Prostate gland (tissue), 2 donors: ENCODE measurements at regions not wholly inside any gene's neighbourhood (a gene's known extent, or its start where the extent isn't known, plus 50 kb on each side); places are given as distances from the start of the nearest gene placed in this dataset.

Experiments
- CTCF ChIP-seq, 4 experiments: fragments of 200-600 bp in 2 of 4; fragments of 450-650 bp in 2 of 4; sonication (generic) in 2 of 4; IDR thresholded peaks; 1 replicate in 3 of 4; 2 replicates in 1 of 4; pipeline ENCODE4 v1.5.1; 2016 to 2019; ENCODE audit warnings: antibody characterized with exemption in 4 of 4, mild to moderate bottlenecking in 2 of 4, moderate library complexity in 2 of 4
- POLR2A ChIP-seq: fragments of 450-650 bp; IDR thresholded peaks from one replicate; pipeline ENCODE4 v1.6.1; 2016; ENCODE audit warnings: antibody characterized with exemption, mild to moderate bottlenecking
- POLR2AphosphoS5 ChIP-seq: sonication (generic); formaldehyde crosslinking; IDR thresholded peaks from one replicate; pipeline ENCODE4 v1.6.1; 2017; ENCODE audit warnings: antibody characterized with exemption

- no peak for TF ChIP-seq CTCF (IDR thresholded peaks at IDR 0.05)
- TF ChIP-seq POLR2AphosphoS5: no peak
- no peak for TF ChIP-seq POLR2A
Observed at GRCh38 chr20:60904730-60905129, 347.3 kb upstream of the CDH4 start.
